GM18517 (cell line): ENCODE measurements at regions not wholly inside any gene's neighbourhood (a gene's known extent, or its start where the extent isn't known, plus 50 kb on each side); places are given as distances from the start of the nearest gene placed in this dataset.
"Not testable (repeated sequence)": the region's sequence is repeated elsewhere in the genome, so short reads cannot be mapped to it uniquely, and the experiment has no call there.

Experiments
- ATAC-seq: cut with Tn5 transposase; IDR thresholded peaks from one replicate; pipeline ENCODE4 v1.9.1; 2021; ENCODE audit warnings: mild to moderate bottlenecking, moderate library complexity; ENCODE audit not compliant: unreplicated experiment

DNA sequence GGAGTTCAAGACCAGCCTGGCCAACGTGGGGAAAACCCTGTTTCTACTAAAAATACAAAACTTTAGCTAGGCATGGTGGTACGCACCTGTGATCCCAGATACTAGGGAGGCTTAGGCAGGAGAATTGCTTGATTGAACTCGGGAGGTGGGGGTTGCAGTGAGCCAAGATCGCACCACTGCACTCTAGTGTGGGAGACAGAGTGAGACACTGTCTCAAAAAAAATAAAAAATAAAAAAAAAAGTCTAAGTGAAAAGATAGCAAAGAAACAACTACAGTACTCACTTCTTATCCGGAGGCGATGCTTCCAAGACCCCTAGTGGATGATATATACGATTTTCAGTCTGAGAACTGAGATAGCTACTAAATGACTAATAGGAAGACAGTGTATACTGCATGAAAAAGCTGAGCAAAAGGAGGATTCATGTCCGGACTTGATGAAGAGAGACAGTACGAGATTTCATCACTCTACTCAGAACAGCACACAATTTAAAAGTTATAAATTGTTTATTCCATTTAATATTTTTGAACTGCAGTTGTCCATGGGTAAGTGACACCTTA is 138.7 kb upstream of the GOLGA6L6 start:
- not testable (repeated sequence) for ATAC-seq

DNA sequence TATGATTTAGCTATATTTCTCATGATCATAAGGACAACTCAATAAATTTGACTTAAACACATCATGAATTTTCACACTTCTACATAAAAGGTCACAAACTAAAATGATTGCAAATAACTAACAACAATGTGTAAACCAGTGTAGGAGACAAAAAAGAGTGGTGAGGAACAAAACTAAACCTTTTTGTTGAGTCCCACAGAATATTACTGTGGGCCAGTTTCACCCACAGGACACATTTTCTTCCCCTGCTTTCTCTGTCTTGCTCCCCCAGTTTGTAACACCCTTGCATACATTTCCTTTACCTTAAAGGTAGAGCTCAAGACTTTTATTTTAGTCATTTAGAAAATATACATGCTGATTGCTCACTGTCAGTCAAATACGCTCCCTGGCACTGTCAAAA is 130.9 kb upstream of the GOLGA6L6 start:
- no peak for ATAC-seq

DNA sequence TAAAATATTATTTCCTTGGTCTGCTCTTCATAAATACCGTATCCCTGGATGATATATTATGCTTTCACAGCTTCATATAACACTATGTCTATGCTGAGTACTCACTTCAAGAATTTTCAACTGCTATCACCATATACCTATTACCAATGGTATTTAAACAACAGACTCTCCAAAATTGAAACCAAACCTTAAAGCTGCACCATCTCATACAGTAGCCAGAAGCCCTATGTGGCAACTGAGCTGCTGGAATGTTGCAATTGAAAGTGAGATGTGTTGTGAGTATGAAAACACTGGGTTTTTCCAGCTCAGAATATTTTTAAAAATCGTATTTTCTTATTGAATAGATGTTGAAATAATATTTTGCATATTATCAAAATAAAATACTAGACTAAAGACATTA is 130.1 kb upstream of the GOLGA6L6 start:
- no peak for ATAC-seq

DNA sequence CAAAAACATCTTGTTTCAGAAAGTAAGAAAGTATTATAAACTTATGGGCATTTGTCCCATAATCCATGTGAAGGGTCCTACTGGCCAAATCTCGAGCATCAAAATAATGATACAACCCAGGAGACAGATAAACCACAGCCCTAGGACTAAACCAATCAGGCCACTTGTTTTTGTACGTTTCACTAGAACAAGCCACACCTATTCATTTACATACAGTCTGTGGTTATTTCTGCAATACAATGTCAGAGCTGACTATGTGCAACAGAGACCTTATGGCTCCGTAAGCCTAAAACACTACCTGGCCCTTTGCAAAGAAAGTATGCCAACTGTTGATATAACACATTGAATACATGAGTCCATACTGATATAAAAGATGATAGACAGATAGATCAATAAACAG is 124.8 kb upstream of the GOLGA6L6 start:
- not testable (repeated sequence) for ATAC-seq

DNA sequence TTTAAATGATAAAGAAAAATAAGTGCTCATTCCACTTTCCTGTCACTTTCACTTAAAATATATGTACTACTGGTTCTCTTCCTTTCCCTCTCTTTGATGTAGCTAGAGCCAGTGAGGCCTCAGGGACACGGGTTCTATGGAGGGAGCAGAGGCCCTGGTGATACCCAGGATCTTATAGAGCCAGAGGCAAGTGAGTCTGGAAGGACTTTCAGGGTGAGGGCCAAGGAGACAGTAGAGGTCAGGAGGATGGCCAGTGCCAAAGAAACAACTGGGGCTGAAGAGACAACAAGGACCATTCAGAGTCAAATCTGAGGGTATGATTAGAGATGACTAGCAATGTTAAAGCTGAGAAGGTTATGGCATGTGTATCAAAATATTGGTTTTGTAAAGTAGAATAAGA is 124.1 kb upstream of the GOLGA6L6 start:
- no peak for ATAC-seq

DNA sequence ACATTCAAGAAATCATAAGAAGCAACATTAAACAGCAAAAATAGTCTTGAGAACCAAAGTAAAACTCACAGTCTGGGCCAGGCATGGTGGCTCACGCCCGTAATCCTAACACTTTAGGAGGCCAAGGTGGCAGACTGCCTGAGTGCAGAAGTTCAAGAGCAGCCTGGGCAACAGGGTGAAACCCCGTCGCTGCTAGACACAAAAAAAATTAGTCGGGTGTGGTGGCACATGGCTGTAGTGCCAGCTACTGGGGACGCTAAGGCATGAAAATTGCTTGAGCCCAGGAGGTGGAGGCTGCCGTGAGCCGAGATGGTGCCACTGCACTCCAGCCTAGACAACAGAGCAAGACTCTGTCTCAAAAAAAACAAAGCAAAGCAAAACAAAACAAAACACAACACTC is 117.7 kb upstream of the GOLGA6L6 start:
- ATAC-seq = no peak

DNA sequence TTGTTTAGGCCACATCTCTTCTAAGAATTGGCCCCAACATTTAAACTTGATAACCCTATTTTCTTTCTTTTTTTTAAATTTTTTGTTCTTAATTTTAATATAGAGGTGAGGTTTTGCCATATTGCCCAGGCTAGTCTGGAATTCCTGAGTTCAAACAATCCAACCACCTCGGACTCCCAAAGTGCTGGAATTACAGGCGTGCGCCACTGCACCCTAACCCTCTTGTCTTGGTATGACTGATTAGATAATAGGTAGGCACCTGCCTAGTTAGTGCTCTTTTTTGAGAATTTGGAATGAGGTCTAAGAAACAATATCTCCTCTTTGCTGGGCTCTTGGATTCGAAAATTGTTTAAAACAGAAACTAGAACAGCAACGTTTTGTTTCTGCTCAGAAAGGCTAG is 116.4 kb upstream of the GOLGA6L6 start:
- ATAC-seq = no peak

DNA sequence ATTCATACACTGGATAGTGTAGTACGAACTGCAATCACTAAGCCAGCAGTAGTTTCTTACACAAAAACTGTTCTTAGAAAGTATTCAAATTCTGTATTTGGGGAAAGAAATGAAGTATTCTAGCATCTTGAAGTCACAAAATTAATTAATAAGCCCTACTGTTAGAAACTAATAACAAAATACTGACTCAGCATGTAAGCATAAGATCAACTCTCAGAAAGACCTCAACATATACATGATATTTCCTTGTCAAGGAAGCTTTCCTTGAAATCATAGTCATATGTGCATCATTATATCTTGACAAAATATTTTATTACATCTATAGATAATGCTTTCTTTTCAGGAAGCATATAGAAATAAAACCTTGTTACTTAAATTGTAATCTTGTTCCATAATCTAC is 115.5 kb upstream of the GOLGA6L6 start:
- no peak for ATAC-seq

DNA sequence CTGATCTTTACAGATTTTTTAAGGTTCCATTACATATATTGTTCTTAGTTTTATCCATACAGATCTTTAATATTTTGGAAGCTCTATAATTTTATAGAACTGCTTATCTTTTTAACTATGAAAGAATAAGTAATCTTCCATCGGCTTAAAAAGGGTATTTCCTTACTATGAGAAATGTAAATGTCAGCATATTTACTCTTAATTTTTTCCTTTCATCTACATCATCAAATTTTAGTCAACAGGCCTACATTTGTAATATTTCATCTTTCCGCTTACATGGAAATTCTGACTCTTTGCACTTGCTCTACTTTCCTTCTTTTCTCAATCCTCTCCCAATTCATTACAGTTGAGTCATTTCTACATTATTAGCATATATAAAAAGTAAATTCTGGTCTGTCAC is 111.3 kb upstream of the GOLGA6L6 start:
- no peak for ATAC-seq

DNA sequence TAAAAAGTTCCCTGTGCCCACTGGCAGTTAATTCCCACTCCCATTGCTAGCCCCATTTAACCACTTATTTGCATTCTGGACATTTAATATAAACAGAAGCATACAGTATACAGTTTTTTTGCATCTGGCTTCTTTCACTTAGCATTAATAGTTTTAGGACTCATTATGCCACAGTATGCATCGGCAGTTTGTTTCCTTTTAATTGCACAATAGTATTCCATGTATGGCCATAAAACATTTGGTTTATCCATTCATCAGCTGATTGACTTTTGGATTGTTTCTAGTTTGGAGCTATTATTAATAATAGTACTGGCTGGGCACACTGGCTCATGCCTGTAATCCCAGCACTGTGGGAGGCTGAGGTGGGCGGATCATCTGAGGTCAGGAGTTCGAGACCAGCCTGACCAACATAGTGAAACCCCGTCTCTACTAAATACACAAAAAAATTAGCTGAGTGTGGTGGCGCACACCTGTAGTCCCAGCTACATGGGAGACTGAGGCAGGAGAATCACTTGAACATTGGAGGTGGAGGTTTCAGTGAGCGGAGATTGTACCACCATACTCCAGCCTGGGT is 106.9 kb upstream of the GOLGA6L6 start:
- not testable (repeated sequence) for ATAC-seq

DNA sequence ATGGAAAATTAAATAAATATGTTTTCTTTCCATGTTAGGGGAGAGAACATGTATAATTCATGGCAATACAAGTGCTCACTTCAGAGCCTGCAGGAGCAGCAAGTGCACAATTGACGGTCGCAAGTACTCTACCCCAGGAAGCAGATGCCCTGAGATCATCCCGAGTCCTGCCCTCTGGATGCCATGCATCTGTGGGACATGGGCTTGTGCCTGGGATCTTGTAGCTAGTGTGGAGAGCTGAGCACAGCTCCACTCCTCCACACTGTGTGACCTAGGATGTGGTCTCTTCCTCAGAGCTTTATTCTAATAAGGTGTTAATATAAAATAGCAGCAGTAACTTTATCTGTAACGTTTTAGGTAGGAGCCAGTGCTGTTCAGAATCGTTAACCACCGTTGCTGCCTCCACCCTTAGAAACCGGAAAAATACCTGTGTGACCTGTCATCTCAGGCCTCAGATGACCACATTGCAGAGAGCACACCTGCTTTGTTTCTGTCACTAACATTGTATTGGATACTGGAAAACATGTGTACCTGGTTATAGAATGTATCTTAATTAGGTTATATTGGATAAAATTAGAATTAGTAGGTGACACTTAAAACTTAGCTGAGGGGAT is 105.0 kb upstream of the GOLGA6L6 start:
- no peak for ATAC-seq

DNA sequence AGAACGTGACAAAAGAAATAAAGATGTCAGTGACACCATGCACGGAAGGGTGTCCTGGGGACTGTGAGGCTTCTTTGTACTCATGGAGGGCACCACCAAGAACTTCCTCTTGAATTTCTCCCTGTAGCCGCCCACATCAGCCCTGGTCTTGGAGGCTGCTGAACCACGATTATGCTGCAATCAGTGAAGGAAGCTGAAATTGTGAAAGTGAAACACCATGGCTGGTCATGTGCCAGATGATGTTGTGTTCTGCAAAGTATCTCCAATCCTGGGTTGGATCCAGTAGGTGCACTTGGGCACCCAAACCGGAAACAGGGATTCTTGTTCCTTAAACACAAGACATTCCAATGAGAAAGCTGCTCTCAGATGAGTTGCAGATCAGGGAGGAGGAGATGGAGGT is 104.4 kb upstream of the GOLGA6L6 start:
- ATAC-seq = peak; percentile 50

DNA sequence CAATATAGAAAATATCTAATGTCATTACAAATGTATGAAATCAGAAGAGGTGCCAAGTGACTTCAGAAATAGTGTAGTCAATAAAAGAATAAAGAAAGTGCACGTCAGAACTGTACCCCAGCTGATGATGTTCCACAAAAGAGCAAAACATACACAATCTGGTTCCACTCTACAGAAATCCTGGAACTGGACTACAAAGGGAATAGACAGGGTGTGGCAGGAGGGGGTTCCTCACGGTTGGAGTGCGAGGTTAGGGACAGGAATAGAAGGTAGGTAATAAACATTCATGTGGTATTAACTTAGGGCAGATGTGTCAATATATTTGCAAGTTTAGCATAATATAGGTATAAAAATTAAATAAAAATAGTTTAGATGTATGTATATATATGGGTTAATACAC is 103.3 kb upstream of the GOLGA6L6 start:
- no peak for ATAC-seq

DNA sequence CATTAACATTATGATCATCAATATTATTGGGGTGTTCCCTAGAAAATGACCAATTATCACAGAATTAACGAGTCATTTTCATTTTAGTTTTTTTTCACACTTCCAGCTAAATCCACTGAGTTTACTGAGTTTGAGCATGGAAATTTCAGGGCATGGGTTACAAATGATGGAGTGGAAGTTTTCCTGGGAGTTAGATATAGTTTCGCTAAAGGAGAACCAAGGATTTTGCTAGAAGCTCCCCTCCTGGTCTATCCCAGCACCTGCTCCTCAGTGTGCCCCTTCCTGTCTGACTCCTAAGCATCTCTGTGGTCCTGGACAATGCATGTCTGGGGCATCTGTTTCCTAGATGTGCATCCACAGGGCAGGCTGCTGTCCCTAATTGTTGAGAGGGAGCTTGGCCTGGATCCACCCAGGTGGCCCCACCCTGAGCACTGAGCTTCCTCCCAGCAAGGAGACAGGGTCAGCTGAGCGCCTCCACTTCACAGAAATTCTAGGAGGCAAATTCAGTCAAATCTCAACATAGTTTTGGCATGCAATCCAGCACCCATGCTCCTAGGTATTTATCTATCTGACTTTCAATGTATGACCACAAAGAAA is 102.3 kb upstream of the GOLGA6L6 start:
- no peak for ATAC-seq

DNA sequence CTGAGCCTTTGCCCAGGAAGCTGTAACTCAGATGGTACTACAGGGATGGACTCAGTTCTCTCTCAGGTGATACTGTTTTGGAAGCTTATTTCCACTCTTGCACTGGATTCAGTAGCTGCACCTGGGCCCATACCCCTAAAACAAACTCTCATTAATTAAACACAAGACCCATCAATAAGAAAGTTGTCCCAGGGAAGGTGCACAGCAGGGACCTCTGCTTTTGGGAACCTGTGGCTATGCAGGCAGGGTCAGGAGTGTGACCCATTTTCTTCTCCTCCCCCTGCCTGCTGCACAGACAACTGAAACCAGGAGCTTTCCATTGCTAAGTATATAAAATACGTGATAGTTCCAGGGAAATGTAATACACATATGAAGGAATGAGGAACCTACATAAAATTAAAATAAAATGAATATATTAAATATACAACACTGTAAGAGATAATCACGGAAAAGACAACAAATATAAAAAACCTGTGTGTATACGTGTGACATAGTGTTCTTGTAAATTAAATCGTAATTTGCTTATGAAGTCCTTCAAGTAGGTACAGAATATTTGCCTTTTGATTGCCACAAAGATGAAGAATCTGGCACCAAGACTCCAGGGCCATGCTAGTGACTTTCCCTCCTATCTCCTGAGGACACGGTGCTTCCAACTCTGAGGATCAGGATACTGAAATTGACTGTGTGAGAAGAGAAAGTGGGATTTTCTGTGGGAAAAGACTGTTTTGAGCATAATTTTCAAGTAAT is 101.6 kb upstream of the GOLGA6L6 start:
- no peak for ATAC-seq

DNA sequence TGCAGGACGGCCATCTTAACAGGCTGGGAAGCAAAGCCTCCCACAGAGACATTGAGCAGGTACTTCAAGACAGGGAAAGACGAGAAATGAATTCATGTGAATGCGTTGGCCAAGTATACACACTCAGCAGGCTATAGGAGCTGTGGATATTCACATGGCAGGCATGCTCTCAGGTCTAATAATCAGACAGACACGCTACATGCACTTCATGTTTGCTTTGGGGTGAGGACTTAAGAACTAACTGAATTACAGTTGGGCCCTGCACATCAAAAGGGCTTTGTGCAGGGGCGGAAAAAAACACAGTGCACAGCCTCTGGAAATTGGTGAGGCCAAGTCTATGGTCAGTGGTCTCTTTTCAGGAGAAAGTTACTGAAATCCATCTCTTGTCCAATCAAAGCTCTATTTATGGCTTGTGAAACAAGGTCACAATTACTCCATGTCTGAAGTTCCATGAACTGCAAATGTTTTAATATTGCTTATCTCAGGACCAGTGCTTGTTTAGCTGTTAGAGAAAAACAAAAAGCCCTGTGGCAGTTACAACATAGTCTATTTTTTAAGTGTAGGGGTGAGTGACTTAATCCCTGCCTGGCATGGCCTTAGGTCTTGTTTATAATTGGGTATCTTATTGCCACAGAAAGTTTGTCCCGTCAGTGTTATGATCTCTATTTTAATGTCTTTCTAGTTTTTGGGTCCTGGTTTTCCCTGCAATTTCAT is 100.6 kb upstream of the GOLGA6L6 start:
- no peak for ATAC-seq

DNA sequence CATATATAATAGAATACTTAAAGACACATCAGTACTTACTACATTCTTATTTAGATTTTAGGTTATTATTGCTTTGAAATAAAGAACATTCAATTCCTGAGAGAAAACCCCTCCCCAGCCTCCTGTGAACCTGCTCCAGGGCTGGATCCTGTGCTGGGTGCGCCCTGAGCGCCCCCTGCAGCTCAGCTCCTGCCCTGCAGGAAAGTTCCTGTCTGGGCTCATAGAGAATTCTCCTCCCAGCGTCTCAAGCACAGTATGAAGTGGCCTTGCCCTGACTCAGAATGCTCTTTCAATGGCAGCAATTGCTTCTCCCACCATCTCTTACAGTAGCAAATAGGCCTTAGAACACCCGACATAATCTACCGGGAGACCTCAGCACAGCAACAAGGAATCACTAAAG is 98.8 kb upstream of the GOLGA6L6 start:
- ATAC-seq = not testable (repeated sequence)

DNA sequence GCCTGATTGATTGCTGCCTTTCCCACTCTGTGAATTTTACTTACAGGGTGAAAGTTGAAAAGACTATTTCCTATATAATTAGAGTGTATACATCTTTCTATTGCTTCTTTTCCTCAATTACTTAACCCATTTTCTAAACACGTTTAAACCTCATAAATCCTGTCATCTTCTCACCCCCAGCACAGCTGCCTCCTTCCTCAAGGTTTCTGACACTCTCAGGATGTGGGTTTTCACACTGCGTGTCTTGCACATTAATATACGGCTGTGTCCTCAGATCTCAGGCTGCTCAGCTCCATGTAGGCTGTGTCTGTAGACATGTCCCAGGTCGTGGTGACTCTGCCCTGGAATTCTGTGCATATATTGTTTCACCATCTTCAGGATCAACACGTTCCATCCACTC is 97.6 kb upstream of the GOLGA6L6 start:
- ATAC-seq = not testable (repeated sequence)

DNA sequence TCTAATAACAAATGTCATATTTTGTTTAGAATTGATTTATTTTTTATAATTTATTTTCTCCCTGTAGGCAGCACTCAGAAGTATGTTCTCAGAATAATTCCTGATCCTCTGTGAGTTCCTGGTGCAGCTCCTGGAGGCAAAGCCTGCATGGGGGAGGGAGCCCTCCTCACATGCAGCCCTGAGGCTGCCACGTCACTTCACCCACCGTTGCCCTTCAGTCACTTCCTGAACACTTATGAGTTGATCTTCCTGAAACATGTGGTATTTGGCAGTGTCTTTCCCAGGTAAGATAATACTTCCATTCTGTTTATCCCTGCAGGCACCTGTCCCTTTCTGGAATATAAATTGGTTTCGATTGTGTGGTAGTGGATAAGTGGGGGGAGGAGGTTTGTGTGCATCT is 95.9 kb upstream of the GOLGA6L6 start:
- ATAC-seq = not testable (repeated sequence)

DNA sequence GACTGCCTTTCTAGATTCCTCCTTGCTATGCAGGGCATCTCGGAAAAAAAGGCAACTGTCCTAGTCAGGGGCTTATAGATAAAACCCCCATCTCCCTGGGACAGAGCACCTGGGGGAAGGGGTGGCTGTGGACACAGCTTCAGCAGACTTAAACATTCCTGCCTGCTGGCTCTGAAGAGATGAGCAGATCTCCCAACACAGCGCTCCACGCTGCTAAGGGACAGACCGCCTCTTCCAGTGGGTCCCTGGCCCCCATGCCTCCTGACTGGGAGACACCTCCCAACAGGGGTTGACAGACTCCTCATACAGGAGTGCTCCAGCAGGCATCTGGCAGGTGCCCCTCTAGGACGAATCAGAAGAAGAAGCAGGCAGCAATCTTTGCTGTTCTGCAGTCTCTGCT is 87.9 kb upstream of the GOLGA6L6 start:
- ATAC-seq = not testable (repeated sequence)

DNA sequence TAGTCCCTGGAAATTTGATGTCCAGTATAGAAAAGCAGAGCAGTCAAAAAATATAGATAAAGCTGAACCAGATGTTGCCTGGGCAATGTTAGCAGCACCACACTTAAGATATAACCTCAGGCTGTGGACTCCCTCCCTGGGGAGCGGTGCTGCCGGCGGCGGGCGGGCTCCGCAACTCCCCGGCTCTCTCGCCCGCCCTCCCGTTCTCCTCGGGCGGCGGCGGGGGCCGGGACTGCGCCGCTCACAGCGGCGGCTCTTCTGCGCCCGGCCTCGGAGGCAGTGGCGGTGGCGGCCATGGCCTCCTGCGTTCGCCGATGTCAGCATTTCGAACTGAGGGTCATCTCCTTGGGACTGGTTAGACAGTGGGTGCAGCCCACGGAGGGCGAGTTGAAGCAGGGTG is 86.9 kb upstream of the GOLGA6L6 start:
- ATAC-seq = not testable (repeated sequence)
